DND-41 (cell line): ENCODE measurements at regions not wholly inside any gene's neighbourhood (a gene's known extent, or its start where the extent isn't known, plus 50 kb on each side); places are given as distances from the start of the nearest gene placed in this dataset.

ENCODE experiments used
- CTCF ChIP-seq: IDR thresholded peaks from 2 replicates; pipeline ENCODE4 v1.5.1; 2012; ENCODE audit warnings: borderline replicate concordance, low read length, moderate library complexity, mild to moderate bottlenecking; ENCODE audit not compliant: poor library complexity, severe bottlenecking; ENCODE audit errors: extremely low read depth
- EZH2 ChIP-seq: IDR thresholded peaks from 3 replicates; pipeline ENCODE4 v1.6.1; 2012; ENCODE audit warnings: borderline replicate concordance, low read depth, mild to moderate bottlenecking, moderate library complexity, low read length, inconsistent platforms; ENCODE audit not compliant: severe bottlenecking

GRCh38 chrY:7672796-7673195 lies 761.2 kb upstream of the AMELY start:
- TF ChIP-seq EZH2: no peak
- no peak for TF ChIP-seq CTCF
